GM20431 (cell line): ENCODE measurements at regions not wholly inside any gene's neighbourhood (a gene's known extent, or its start where the extent isn't known, plus 50 kb on each side); places are given as distances from the start of the nearest gene placed in this dataset.
"Not testable (repeated sequence)": the region's sequence is repeated elsewhere in the genome, so short reads cannot be mapped to it uniquely, and the experiment has no call there.

Source experiments
- in situ Hi-C: fragments of 300-500 bp; cut with MseI, MboI; formaldehyde crosslinking; loops from one replicate; pipeline ENCODE4 v1.15.0; 2020; ENCODE audit warnings: low sequenced_read_pairs; ENCODE audit not compliant: unreplicated experiment

- in situ Hi-C loops = no loop called here
Observed at GRCh38 chr10:52472406-52473146, 158.5 kb downstream of the DKK1 start.

- in situ Hi-C loops = no loop called here
Observed at GRCh38 chr10:52474265-52474664, 160.2 kb downstream of the DKK1 start.

- in situ Hi-C loops = loop anchor here (25.0 kb wide), 1 partner anchor 165 kb away; the partner anchor contains the start of gene DKK1
Observed at GRCh38 chr10:52477305-52477704, 163.2 kb downstream of the DKK1 start.

- in situ Hi-C loops = loop anchor here (25.0 kb wide), 1 partner anchor 167 kb away; the partner anchor contains the start of gene DKK1
Observed at GRCh38 chr10:52479567-52479966, 165.5 kb downstream of the DKK1 start.

GRCh38 chr10:52481986-52482555 is 168.0 kb downstream of the DKK1 start:
- in situ Hi-C loops = loop anchor here (25.0 kb wide), 1 partner anchor 170 kb away; the partner anchor contains the start of gene DKK1

- in situ Hi-C loops = loop anchor here (25.0 kb wide), 1 partner anchor 171 kb away; the partner anchor contains the start of gene DKK1
Observed at GRCh38 chr10:52483587-52483986, 169.5 kb downstream of the DKK1 start.

- in situ Hi-C loops = loop anchor here (25.0 kb wide), 1 partner anchor 172 kb away; the partner anchor contains the start of gene DKK1
Observed at GRCh38 chr10:52484206-52485065, 170.4 kb downstream of the DKK1 start.

GRCh38 chr10:52485462-52485861 is 171.4 kb downstream of the DKK1 start:
- in situ Hi-C loops = loop anchor here (25.0 kb wide), 1 partner anchor 173 kb away; the partner anchor contains the start of gene DKK1

GRCh38 chr10:52486840-52487611 is 172.9 kb downstream of the DKK1 start:
- in situ Hi-C loops = loop anchor here (25.0 kb wide), 1 partner anchor 175 kb away; the partner anchor contains the start of gene DKK1

GRCh38 chr10:52488606-52489485 is 174.8 kb downstream of the DKK1 start:
- in situ Hi-C loops = loop anchor here (25.0 kb wide), 1 partner anchor 177 kb away; the partner anchor contains the start of gene DKK1

GRCh38 chr10:52491246-52491995 is 177.3 kb downstream of the DKK1 start:
- in situ Hi-C loops = loop anchor here (25.0 kb wide), 1 partner anchor 179 kb away; the partner anchor contains the start of gene DKK1

- in situ Hi-C loops = loop anchor here (25.0 kb wide), 1 partner anchor 187 kb away; the partner anchor contains the start of gene DKK1
Observed at GRCh38 chr10:52499281-52499680, 185.2 kb downstream of the DKK1 start.

GRCh38 chr10:52500476-52500875 is 186.4 kb downstream of the DKK1 start:
- in situ Hi-C loops = no loop called here

GRCh38 chr10:52502237-52502636 is 188.2 kb downstream of the DKK1 start:
- in situ Hi-C loops = no loop called here

- in situ Hi-C loops = not testable (repeated sequence)
Observed at GRCh38 chr10:52505341-52505740, 191.3 kb downstream of the DKK1 start.

- in situ Hi-C loops = no loop called here
Observed at GRCh38 chr10:52514481-52514880, 200.4 kb downstream of the DKK1 start.

- in situ Hi-C loops = no loop called here
Observed at GRCh38 chr10:52517012-52517411, 202.9 kb downstream of the DKK1 start.

- in situ Hi-C loops = no loop called here
Observed at GRCh38 chr10:52523696-52524095, 209.6 kb downstream of the DKK1 start.
